ENCODE measurements at regions not wholly inside any gene's neighbourhood (a gene's known extent, or its start where the extent isn't known, plus 50 kb on each side); places are given as distances from the start of the nearest gene placed in this dataset.

- TF ChIP-seq CTCF (IDR thresholded peaks at IDR 0.05; ENCODE audit: borderline replicate concordance, insufficient read depth, low read depth, low read length), result no peak
- H3K4me3 ChIP-seq (ENCODE audit: low read depth, low read length), result no peak overlapping the region
These were observed 215.5 kb downstream of the TMEM167A start for GRCh38 chr5:82861701-82862100.

GRCh38 chr5:82859451-82860140 lies 217.6 kb downstream of the TMEM167A start:
- TF ChIP-seq CTCF (IDR thresholded peaks at IDR 0.05; ENCODE audit: borderline replicate concordance, insufficient read depth, low read depth, low read length), result no peak
- no peak overlapping the region for H3K4me3 ChIP-seq (ENCODE audit: low read depth, low read length)

GRCh38 chr5:82858151-82859025 lies 218.8 kb downstream of the TMEM167A start:
- H3K4me3 ChIP-seq (ENCODE audit: low read depth, low read length), result no peak overlapping the region
- TF ChIP-seq CTCF (IDR thresholded peaks at IDR 0.05; ENCODE audit: borderline replicate concordance, insufficient read depth, low read depth, low read length), result no peak

- no peak for TF ChIP-seq CTCF (IDR thresholded peaks at IDR 0.05; ENCODE audit: borderline replicate concordance, insufficient read depth, low read depth, low read length)
- no peak overlapping the region for H3K4me3 ChIP-seq (ENCODE audit: low read depth, low read length)
These were observed 221.2 kb downstream of the TMEM167A start for GRCh38 chr5:82855893-82856550.

GRCh38 chr5:82854956-82855355 lies 222.2 kb downstream of the TMEM167A start:
- H3K4me3 ChIP-seq (ENCODE audit: low read depth, low read length), result no peak overlapping the region
- TF ChIP-seq CTCF (IDR thresholded peaks at IDR 0.05; ENCODE audit: borderline replicate concordance, insufficient read depth, low read depth, low read length), result no peak

- TF ChIP-seq CTCF (IDR thresholded peaks at IDR 0.05; ENCODE audit: borderline replicate concordance, insufficient read depth, low read depth, low read length), result no peak
- H3K4me3 ChIP-seq (ENCODE audit: low read depth, low read length), result no peak overlapping the region
These were observed 225.7 kb downstream of the TMEM167A start for GRCh38 chr5:82851471-82851870.

All from GM12875 (cell line).